CD14-positive monocyte (primary cell): ENCODE measurements at regions not wholly inside any gene's neighbourhood (a gene's known extent, or its start where the extent isn't known, plus 50 kb on each side); places are given as distances from the start of the nearest gene placed in this dataset.

Experiments
- DNase-seq, 3 donors: peaks; one replicate each; pipeline ENCODE4 v3.0.0-alpha.2; 2011 to 2022
- H2AFZ ChIP-seq: 2 replicates; pipeline ENCODE4 v1.6.0; 2012; ENCODE audit warnings: mild to moderate bottlenecking, low read depth, low read length, inconsistent platforms; ENCODE audit not compliant: insufficient read depth, poor library complexity, severe bottlenecking
- H3K27ac ChIP-seq, 2 donors: 1 replicate in 1 of 2; 2 replicates in 1 of 2; pipeline ENCODE4 v1.5.1; 2012 to 2013; ENCODE audit warnings: low read length in 2 of 2, control low read depth in 1 of 2, inconsistent platforms in 1 of 2, low read depth in 1 of 2, mild to moderate bottlenecking in 1 of 2
- H3K27me3 ChIP-seq, 2 donors: one replicate each; pipeline versions ENCODE4 v1.6.0 to v1.6.1; 2011 to 2013; ENCODE audit warnings: low read length in 2 of 2; ENCODE audit not compliant: control insufficient read depth in 2 of 2, insufficient read depth in 2 of 2
- H3K36me3 ChIP-seq, 2 donors: replicated peaks in 1 of 2; 1 replicate in 1 of 2; 2 replicates in 1 of 2; pipeline versions ENCODE4 v1.5.1 to v1.6.1; 2012 to 2013; ENCODE audit warnings: low read length in 2 of 2, control low read depth in 1 of 2, inconsistent platforms in 1 of 2, mild to moderate bottlenecking in 1 of 2; ENCODE audit not compliant: insufficient read depth in 2 of 2, control insufficient read depth in 1 of 2
- H3K4me1 ChIP-seq, 2 donors: 1 replicate in 1 of 2; 2 replicates in 1 of 2; pipeline versions ENCODE4 v1.5.1 to v1.6.1; 2012 to 2013; ENCODE audit warnings: low read length in 2 of 2, control low read depth in 1 of 2, inconsistent platforms in 1 of 2, mild to moderate bottlenecking in 1 of 2, moderate library complexity in 1 of 2; ENCODE audit not compliant: insufficient read depth in 2 of 2, control insufficient read depth in 1 of 2
- H3K4me2 ChIP-seq: replicated peaks from 2 replicates; pipeline ENCODE3; 2012; ENCODE audit warnings: low read length, moderate library complexity, mild to moderate bottlenecking; ENCODE audit not compliant: poor library complexity, severe bottlenecking; ENCODE audit errors: extremely low read depth
- H3K4me3 ChIP-seq, 3 experiments: fragments of 200-600 bp in 1 of 3; sonication (generic) in 1 of 3; replicated peaks in 1 of 3; 1 replicate in 2 of 3; 2 replicates in 1 of 3; pipeline ENCODE4 v1.5.1; 2011 to 2013; ENCODE audit warnings: low read length in 3 of 3, mild to moderate bottlenecking in 3 of 3, control low read depth in 2 of 3, low read depth in 2 of 3, inconsistent platforms in 1 of 3, moderate library complexity in 1 of 3
- H3K79me2 ChIP-seq: 2 replicates; pipeline ENCODE4 v1.6.0; 2012; ENCODE audit warnings: mild to moderate bottlenecking, control low read depth, inconsistent platforms, low read length, moderate library complexity; ENCODE audit not compliant: insufficient read depth
- H3K9ac ChIP-seq: 2 replicates; pipeline ENCODE4 v1.6.0; 2017; ENCODE audit warnings: low read length, mild to moderate bottlenecking; ENCODE audit not compliant: insufficient read depth, poor library complexity, severe bottlenecking
- H3K9me3 ChIP-seq, 2 donors: replicated peaks in 1 of 2; 1 replicate in 1 of 2; 2 replicates in 1 of 2; pipeline versions ENCODE4 v1.5.1 to v1.6.1; 2012 to 2013; ENCODE audit warnings: low read length in 2 of 2, control low read depth in 1 of 2; ENCODE audit not compliant: control insufficient read depth in 1 of 2, insufficient read depth in 1 of 2
- H4K20me1 ChIP-seq: 2 replicates; pipeline ENCODE4 v1.6.0; 2012; ENCODE audit warnings: mild to moderate bottlenecking, low read length, control low read depth, moderate library complexity; ENCODE audit not compliant: insufficient read depth
- H3K27ac Mint-ChIP-seq, 7 donors: one replicate each; pipeline ENCODE4 v1.8.0; 2020; ENCODE audit warnings: mild to moderate bottlenecking in 7 of 7, mixed read lengths in 7 of 7, moderate library complexity in 6 of 7, inconsistent platforms in 2 of 7
- H3K27me3 Mint-ChIP-seq, 3 donors: one replicate each; pipeline ENCODE4 v1.8.0; 2021 to 2022; ENCODE audit warnings: low read depth in 3 of 3, mild to moderate bottlenecking in 3 of 3, mixed read lengths in 3 of 3, moderate library complexity in 3 of 3, inconsistent platforms in 1 of 3
- H3K36me3 Mint-ChIP-seq, 2 donors: one replicate each; pipeline ENCODE4 v1.8.0; 2020; ENCODE audit warnings: mixed read lengths in 2 of 2, inconsistent platforms in 1 of 2, mild to moderate bottlenecking in 1 of 2
- H3K4me1 Mint-ChIP-seq: one replicate; pipeline ENCODE4 v1.8.0; 2020; ENCODE audit warnings: mild to moderate bottlenecking, mixed read lengths
- H3K4me3 Mint-ChIP-seq, 2 donors: one replicate each; pipeline ENCODE4 v1.8.0; 2020; ENCODE audit warnings: mild to moderate bottlenecking in 2 of 2, mixed read lengths in 2 of 2, moderate library complexity in 1 of 2
- H3K9me3 Mint-ChIP-seq, 7 donors: one replicate each; pipeline ENCODE4 v1.8.0; 2020 to 2022; ENCODE audit warnings: mixed read lengths in 7 of 7, mild to moderate bottlenecking in 6 of 7, moderate library complexity in 6 of 7, inconsistent platforms in 2 of 7
- WGBS: methylation state at CpG from one replicate; pipeline ENCODE4 v1.1.5; 2013; ENCODE audit warnings: missing lambda C conversion rate; ENCODE audit not compliant: insufficient coverage; 5-methylcytosine and 5-hydroxymethylcytosine counted together
- intact Hi-C, 2 donors: fragments of 100-400 bp; cut with micrococcal nuclease; formaldehyde crosslinking; loops; one replicate each; pipeline versions ENCODE4 v1.15.0 to v1.15.1; 2023
- TF ChIP-seq, protein P1 (sequence below): fragments of 200-600 bp; IDR thresholded peaks from one replicate; pipeline ENCODE4 v1.8.0; 2022; ENCODE audit warnings: antibody characterized with exemption, mild to moderate bottlenecking

GRCh38 chr10:124301736-124302135, 117.0 kb downstream of the OAT start:
- TF ChIP-seq, protein P1, sequence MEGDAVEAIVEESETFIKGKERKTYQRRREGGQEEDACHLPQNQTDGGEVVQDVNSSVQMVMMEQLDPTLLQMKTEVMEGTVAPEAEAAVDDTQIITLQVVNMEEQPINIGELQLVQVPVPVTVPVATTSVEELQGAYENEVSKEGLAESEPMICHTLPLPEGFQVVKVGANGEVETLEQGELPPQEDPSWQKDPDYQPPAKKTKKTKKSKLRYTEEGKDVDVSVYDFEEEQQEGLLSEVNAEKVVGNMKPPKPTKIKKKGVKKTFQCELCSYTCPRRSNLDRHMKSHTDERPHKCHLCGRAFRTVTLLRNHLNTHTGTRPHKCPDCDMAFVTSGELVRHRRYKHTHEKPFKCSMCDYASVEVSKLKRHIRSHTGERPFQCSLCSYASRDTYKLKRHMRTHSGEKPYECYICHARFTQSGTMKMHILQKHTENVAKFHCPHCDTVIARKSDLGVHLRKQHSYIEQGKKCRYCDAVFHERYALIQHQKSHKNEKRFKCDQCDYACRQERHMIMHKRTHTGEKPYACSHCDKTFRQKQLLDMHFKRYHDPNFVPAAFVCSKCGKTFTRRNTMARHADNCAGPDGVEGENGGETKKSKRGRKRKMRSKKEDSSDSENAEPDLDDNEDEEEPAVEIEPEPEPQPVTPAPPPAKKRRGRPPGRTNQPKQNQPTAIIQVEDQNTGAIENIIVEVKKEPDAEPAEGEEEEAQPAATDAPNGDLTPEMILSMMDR: no peak
- WGBS: 84% methylated on average over 8 of the region's 9 CpGs
- Histone ChIP-seq H3K27ac (no peak overlapping the region), H4K20me1 (no peaks in the 10 kb centered on the region), H3K79me2 (no peaks in the 10 kb centered on the region), H3K4me3 (no peak overlapping the region), H3K36me3 (no peaks in the 10 kb centered on the region), H3K4me1 (peaks cover 14 to 21% of the 10 kb centered on the region in 2 donors), H3K4me2 (no peak overlapping the region), H3K9ac (no peak overlapping the region), H3K27me3 (no peaks in the 10 kb centered on the region), H2AFZ (no peak overlapping the region), H3K9me3 (peaks cover 20 to 29% of the 10 kb centered on the region in 2 donors)
- H3K4me3 Mint-ChIP-seq: no peak overlapping the region
- no peak overlapping the region for H3K27ac Mint-ChIP-seq
- peaks cover 20 to 32% (median 24%) of the 10 kb centered on the region in 7 donors for H3K9me3 Mint-ChIP-seq
- H3K36me3 Mint-ChIP-seq: peaks cover 8 to 14% of the 10 kb centered on the region in 2 donors
- no peak for DNase-seq
- H3K27me3 Mint-ChIP-seq: no peaks in the 10 kb centered on the region
- intact Hi-C loops: loop anchor here in 1 of 2 donors (10.0 kb wide), 1 partner anchor 157 kb away; no protein-coding TSS in a partner anchor
- H3K4me1 Mint-ChIP-seq: peaks cover 1% of the 10 kb centered on the region

DNA sequence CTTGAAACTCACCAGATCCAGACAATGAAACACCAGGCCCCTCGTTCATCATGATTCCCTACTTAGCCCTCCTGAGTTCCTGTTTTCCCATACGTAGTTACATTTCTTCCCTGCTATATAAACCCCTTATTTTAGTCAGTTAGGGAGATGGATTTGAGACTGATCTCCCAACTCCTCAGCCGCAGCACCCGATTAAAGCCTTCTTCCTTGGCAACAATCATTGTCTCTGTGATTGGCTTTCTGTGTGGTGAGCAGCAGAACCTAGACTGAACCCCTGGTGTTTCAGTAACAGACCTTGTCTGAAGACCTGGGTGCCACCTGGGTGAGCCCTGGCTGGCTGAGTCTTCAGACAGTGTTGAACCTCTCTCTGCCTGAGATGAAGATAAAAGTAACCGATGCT, 118.0 kb downstream of the OAT start:
- Histone ChIP-seq H2AFZ (no peak overlapping the region), H3K27me3 (no peaks in the 10 kb centered on the region), H3K4me3 (no peak overlapping the region), H3K79me2 (no peaks in the 10 kb centered on the region), H3K4me2 (no peak overlapping the region), H3K4me1 (peaks cover 7 to 11% of the 10 kb centered on the region in 2 donors), H3K9me3 (peaks cover 20 to 29% of the 10 kb centered on the region in 2 donors), H3K9ac (no peak overlapping the region), H4K20me1 (no peaks in the 10 kb centered on the region), H3K36me3 (no peaks in the 10 kb centered on the region), H3K27ac (no peak overlapping the region)
- TF ChIP-seq, protein P1: no peak
- DNase-seq: no peak
- H3K27me3 Mint-ChIP-seq: peaks cover 0 to 2% (median 0%) of the 10 kb centered on the region in 3 donors
- peaks cover 8 to 14% of the 10 kb centered on the region in 2 donors for H3K36me3 Mint-ChIP-seq
- 80% methylated on average over 1 of the region's 5 CpGs for WGBS
- intact Hi-C loops: loop anchor here in 1 of 2 donors (10.0 kb wide), 1 partner anchor 156 kb away; no protein-coding TSS in a partner anchor
- no peaks in the 10 kb centered on the region for H3K4me1 Mint-ChIP-seq
- H3K27ac Mint-ChIP-seq: peak overlapping the region in 1 of 7 donors; percentile 55
- H3K9me3 Mint-ChIP-seq: peaks cover 20 to 35% (median 24%) of the 10 kb centered on the region in 7 donors
- H3K4me3 Mint-ChIP-seq: no peak overlapping the region
